ENCODE measurements at regions not wholly inside any gene's neighbourhood (a gene's known extent, or its start where the extent isn't known, plus 50 kb on each side); places are given as distances from the start of the nearest gene placed in this dataset.
A peak's percentile ranks its signal among the peaks of the same experiment; 100 is the strongest.
"Not testable (repeated sequence)": the region's sequence is repeated elsewhere in the genome, so short reads cannot be mapped to it uniquely, and the experiment has no call there.

GRCh38 chr5:108587821-108588220 lies 159.9 kb upstream of the FER start:
- no peak for DNase-seq (ENCODE audit: low read depth)

- no peak for DNase-seq (ENCODE audit: low read depth)
These were observed 166.7 kb upstream of the FER start for GRCh38 chr5:108581026-108581425.

DNA sequence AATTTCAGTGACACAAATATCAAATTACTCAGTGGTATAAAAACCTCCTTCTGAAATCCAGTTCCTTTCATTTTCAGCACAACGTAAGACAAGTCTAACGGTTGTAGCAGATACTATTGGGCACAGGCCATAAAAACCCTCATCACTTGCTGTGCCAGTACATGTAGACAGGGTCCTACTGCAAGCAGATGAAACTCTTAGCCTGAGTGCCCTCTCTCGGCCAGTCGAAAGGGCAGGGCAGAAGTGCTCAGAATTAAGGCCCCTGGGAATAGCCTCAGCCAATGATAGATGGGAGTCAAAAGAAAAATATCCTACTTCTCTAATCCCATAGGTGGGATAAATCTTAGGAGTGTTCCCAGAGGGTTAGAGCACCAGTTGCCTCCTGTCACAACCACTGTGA lies 168.5 kb upstream of the FER start:
- no peak for DNase-seq (ENCODE audit: low read depth)

DNA sequence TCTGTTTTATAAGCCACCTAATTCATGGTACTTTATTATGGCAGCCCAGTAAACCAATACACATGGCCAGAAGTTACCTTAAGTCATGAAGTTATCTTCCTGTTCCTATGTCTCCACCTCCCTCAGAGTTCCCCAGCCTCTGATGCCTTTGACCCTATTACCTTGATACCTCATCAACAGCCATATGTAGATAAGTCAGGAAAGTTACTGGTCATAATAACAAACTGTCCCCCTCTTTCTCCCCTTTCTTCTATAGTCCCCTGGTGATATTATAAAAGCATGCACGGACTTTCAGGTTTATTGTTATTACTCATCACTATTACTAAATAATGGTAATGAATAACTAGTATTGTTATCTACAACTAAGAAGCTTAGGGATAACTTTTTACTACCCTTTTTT lies 168.9 kb upstream of the FER start:
- DNase-seq (ENCODE audit: low read depth) = no peak

DNA sequence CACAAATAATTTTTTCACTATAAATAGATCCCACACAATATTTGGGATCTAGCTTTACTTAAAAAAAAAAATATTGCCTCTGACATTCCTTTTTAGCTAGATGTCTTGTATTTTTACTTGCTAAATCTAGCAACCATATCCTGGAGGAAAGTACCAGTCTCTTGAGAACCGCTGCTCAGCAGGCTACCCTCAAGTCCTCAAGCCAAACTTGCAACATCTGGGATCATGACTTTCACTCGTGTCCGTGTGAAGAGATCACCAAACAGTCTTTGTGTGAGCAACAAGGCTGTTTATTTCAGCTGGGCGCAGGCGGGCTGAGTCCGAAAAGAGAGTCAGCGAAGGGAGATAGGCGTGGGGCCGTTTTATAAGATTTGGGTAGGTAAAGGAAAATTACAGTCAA lies 180.3 kb upstream of the FER start:
- no peak for DNase-seq (ENCODE audit: low read depth)

- DNase-seq (ENCODE audit: low read depth) = no peak
These were observed 182.5 kb upstream of the FBXL17 start for GRCh38 chr5:108564441-108564840.

DNA sequence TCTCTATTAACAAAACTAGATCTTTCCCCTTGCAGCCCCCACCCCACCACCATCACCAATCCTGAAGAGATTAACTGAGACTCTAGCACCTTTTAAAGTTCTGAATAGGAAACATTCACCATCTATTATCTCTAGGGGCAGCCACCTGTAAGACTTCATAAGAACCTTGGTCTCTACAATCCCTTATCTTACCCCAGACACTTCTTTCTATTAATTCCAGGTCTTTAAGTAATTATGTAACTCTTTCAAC lies 180.2 kb upstream of the FBXL17 start:
- no peak for DNase-seq (ENCODE audit: low read depth)

DNA sequence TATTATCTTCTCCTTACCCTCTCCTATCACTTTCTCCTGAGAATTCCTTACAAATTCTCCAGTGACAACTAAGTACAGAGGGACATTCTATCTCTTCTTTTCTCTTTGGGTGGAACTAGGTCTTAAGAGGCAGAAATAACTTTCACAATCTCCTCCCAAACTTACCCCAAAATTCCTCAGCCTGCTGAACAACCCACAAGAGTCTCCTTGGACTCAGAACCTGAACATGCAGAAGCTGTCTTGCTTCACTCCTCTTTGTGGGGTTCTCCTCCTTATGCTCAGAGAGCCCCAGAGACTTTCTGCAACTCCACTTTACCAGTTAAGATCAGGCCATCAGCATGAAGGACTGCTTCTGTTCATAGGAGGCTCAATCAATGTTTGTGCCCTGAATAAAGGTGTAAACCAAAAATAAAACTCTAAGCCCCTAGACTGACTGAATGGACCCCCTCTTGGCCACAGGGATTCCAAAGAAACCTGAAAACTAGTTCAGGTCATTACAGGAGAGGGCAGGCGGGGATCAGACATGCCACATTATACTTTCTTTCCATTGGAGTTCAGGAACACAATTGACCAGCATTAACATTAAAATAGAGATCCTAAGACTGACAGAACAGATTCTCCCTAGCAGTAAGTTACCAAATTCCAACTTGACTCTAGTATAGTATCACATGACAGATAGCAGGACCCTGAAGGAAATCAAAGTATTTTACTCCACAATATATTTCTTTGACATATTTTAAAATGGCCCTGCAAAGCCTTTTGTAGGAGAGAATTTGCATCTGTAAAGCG lies 179.7 kb upstream of the FBXL17 start:
- DNase-seq (ENCODE audit: low read depth) = no peak

- DNase-seq (ENCODE audit: low read depth) = peak; percentile 75
These were observed 178.7 kb upstream of the FBXL17 start for GRCh38 chr5:108560581-108560980.

DNA sequence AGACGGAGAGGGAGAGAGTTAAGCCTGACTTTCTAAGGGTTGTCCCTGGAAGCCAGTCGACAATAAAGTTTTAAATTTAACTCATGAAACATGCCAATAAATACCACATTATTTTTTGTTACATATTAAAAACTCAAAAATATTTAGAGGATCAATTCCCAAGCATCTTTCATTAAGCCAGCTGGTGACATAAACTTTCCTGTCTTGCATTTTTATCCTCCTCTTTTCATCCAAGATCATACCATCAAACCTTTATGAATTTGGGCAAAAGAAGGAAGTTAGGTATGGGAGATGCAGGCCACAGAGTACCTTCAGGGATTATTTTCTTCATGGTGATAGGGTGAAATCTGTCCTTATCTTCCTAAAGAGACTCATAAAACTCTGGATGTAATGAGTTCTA lies 178.3 kb upstream of the FBXL17 start:
- no peak for DNase-seq (ENCODE audit: low read depth)

GRCh38 chr5:108558840-108559239 lies 176.9 kb upstream of the FBXL17 start:
- DNase-seq (ENCODE audit: low read depth) = not testable (repeated sequence)

DNA sequence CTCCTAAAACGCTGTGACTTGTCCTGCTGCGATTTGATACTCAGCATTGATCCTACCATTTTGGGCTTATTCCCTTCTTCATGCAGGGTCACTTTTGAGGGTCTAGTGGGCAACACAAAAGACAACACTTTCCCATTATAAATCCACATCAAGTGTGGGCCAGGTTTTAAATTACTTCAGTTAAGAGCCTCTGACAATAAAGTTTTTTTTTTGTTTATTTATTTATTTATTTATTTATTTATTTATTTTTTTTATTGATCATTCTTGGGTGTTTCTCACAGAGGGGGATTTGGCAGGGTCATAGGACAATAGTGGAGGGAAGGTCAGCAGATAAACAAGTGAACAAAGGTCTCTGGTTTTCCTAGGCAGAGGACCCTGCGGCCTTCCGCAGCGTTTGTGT lies 176.2 kb upstream of the FBXL17 start:
- not testable (repeated sequence) for DNase-seq (ENCODE audit: low read depth)

DNA sequence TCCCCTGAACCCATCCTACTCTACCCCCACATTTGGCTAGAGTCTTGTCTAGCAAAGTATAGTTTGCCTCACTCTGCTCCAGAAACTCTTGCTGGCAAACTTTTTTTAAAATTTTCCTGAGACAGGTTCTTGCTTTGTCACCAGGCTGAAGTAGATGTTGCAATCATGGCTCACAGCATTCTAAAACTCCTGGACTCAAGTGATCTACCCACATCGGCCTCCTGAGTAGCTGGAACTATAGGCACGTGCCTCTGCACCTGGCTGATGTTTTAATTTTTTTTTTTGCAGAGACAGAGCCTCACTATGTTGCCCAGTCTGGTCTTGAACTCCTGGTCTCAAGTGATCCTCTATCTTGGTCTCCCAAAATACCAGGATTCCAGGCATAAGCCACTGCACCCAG lies 175.8 kb upstream of the FBXL17 start:
- DNase-seq (ENCODE audit: low read depth) = no peak

- DNase-seq (ENCODE audit: low read depth) = no peak
These were observed 174.7 kb upstream of the FBXL17 start for GRCh38 chr5:108556441-108557145.

GRCh38 chr5:108548684-108549596 lies 167.0 kb upstream of the FBXL17 start:
- no peak for DNase-seq (ENCODE audit: low read depth)

DNA sequence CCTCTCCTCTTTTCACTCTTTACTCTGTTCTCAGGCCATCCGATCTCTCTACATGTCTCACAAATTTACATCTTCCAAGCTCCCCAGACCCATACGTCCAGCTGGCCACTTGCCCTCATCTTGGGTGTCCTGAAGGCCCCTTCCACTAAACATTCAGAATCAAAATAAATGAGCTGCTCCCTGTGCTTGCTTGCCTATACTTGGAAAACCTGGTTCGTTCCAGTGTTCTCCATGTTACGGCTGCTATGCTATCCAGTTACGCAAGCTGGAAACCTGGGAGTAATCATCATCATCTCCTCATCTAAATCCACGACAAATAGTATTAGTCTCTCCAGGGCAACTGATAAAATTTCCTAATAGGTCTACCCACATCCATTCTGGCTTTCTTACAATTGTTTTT lies 165.0 kb upstream of the FBXL17 start:
- DNase-seq (ENCODE audit: low read depth) = no peak

DNA sequence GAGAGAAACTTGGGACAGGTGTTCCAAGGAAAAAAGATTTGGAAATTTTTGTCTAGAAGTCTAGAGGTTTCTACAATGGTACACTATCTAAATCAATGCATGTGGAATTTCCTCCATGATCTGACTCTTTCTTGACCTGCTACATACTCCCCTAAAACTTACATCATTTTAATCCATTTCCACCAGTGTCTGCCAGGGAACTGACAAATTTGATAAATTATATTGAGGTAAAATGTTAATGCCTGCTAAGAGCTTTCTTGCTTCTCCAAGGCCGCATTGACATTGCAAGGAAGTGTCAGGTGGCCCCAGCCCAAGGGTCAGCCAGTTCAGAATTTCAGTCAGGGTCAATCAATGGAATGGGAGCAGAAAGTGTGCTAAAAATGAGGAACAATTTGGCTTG lies 163.4 kb upstream of the FBXL17 start:
- no peak for DNase-seq (ENCODE audit: low read depth)

GRCh38 chr5:108543486-108543885 lies 161.6 kb upstream of the FBXL17 start:
- DNase-seq (ENCODE audit: low read depth) = no peak

DNA sequence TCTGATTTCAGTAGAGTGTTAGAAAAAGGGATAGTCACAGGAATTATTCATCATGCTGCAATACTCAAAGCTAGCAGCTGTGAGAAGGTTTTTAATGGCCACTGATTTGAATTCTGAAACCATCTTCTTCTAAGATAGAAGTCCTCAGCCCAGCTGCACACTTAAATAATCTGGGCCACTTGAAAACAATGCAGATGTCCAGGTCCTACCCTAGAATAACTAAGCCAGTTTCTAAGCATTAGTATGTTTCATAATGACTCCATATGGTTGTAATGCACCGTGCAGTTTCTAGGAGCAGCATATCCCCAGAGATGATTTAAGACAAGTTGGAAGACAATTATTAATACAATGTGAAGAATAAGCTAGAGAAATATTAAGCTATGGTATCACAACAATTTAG lies 159.9 kb upstream of the FBXL17 start:
- DNase-seq (ENCODE audit: low read depth) = no peak

DNA sequence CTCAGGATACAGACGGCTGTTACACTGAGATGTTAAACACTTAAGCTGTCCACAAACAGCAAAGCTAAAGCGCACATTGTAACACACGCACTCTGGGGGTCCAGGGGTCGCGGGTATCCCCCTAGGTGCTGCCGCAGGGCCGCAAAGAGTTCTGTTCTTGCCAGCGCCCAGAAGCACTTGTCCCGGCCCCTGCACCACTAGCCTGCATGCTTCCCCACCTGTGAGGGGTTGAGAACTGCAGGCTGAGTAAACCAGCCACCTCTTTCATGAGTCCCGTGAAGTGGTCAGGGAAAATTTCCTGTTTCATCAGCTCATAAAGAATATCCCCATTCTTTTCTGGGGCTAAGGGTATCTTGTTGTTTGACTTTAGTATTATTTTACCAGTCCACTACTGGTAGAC lies 154.4 kb upstream of the FBXL17 start:
- no peak for DNase-seq (ENCODE audit: low read depth)

- not testable (repeated sequence) for DNase-seq (ENCODE audit: low read depth)
These were observed 150.2 kb upstream of the FBXL17 start for GRCh38 chr5:108532129-108532445.

DNA sequence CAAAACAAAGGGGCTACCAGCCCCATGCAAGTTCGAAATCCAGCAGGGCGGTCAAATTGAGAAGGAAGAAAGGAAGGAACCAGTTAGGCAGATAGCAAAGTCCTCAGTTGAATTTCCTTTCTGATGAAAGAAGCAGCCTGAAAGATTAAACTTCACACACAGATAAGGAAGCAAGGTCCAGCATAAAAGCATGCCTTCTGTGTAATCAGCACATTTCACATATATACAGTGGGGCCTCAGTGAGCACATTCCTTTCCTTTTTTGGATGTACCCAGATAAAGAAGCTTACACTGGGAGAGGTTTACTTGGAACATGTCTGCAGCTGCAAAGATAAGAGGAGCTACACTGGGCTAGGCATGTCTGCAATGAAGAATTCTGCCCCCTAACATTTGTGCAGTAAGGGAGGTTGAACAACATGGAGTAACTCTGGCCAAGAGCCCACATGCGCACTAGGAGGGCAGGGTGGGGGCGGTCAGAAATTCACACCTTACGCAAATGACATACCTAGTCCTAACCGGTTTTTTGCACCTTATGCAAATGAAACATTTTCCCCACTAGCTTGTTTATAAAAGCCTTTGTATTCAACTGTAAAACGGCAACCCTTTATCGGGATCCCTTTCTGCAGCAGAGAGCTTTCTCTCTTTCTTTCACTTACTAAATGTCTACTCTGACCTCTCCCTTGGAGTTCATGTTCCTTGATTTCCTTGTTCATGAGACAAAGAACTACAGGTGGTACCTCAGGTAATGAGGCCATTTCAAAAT lies 149.7 kb upstream of the FBXL17 start:
- no peak for DNase-seq (ENCODE audit: low read depth)

Measured in HS-5 (cell line).